ENCODE measurements at regions not wholly inside any gene's neighbourhood (a gene's known extent, or its start where the extent isn't known, plus 50 kb on each side); places are given as distances from the start of the nearest gene placed in this dataset.
A peak's percentile ranks its signal among the peaks of the same experiment; 100 is the strongest.

GRCh38 chr10:131657985-131658330 lies 242.8 kb upstream of the PPP2R2D start:
- no peaks in the 10 kb centered on the region for H3K36me3 ChIP-seq
- peaks cover 0 to 1% of the 10 kb centered on the region in 2 donors for H3K27me3 ChIP-seq
- no peak overlapping the region for H3K4me3 ChIP-seq
- TF ChIP-seq, protein P1, sequence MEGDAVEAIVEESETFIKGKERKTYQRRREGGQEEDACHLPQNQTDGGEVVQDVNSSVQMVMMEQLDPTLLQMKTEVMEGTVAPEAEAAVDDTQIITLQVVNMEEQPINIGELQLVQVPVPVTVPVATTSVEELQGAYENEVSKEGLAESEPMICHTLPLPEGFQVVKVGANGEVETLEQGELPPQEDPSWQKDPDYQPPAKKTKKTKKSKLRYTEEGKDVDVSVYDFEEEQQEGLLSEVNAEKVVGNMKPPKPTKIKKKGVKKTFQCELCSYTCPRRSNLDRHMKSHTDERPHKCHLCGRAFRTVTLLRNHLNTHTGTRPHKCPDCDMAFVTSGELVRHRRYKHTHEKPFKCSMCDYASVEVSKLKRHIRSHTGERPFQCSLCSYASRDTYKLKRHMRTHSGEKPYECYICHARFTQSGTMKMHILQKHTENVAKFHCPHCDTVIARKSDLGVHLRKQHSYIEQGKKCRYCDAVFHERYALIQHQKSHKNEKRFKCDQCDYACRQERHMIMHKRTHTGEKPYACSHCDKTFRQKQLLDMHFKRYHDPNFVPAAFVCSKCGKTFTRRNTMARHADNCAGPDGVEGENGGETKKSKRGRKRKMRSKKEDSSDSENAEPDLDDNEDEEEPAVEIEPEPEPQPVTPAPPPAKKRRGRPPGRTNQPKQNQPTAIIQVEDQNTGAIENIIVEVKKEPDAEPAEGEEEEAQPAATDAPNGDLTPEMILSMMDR (IDR thresholded peaks at IDR 0.05) = no peak
- no peak for TF ChIP-seq POLR2A (IDR thresholded peaks at IDR 0.05)
- TF ChIP-seq POLR2AphosphoS5 (IDR thresholded peaks at IDR 0.05) = no peak
- no peaks in the 10 kb centered on the region for H3K4me1 ChIP-seq
- intact Hi-C loops (cut with DNase I; ENCODE audit: low total_unique reads) = no loop called here
- DNase-seq (ENCODE audit: low spot score in 2 of 2) = peak in 1 of 2 donors; percentile 37
- H3K9me3 ChIP-seq = peaks cover 4 to 8% of the 10 kb centered on the region in 2 donors
- no peak overlapping the region for H3K27ac ChIP-seq

DNA sequence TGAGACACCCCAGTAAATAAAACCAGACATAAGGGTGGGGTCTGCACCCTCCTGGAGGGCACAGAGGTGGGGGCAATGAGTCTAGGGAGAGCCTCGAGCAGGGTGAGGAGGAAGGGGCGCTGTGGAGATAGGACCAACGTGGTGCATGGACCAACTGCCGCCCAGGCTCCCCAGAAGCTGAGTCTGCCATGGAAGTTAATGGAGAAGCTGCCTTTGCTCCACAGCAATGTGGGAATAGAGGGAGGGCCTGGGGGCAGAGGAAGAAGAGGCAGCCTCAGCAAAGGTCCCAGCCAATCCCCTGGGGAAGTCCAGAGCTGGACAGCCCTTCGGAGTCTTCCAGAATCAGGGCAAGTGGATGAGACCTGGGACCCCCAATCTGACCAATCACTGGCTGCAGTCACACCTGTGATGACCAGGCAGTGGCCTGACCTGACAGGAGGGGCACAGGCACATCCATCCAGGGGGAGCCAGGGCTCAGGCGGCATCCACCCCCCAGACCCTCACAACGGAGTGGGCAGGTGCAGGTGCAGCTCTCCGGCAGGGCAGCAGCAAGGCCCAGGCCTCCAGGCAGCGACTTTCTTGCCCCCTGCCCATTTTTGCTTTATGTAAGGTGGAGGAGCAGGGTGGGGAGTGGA lies 242.2 kb upstream of the PPP2R2D start:
- Histone ChIP-seq H3K9me3 (peaks cover 4 to 10% of the 10 kb centered on the region in 2 donors), H3K27ac (no peak overlapping the region), H3K4me1 (no peaks in the 10 kb centered on the region), H3K4me3 (no peak overlapping the region), H3K27me3 (peaks cover 0 to 5% of the 10 kb centered on the region in 2 donors), H3K36me3 (no peaks in the 10 kb centered on the region)
- peak in 1 of 2 donors; percentile 41 for DNase-seq (ENCODE audit: low spot score in 2 of 2)
- TF ChIP-seq, protein P1 (IDR thresholded peaks at IDR 0.05) = no peak
- no peak for TF ChIP-seq POLR2AphosphoS5 (IDR thresholded peaks at IDR 0.05)
- no peak for TF ChIP-seq POLR2A (IDR thresholded peaks at IDR 0.05)
- intact Hi-C loops (cut with DNase I; ENCODE audit: low total_unique reads) = no loop called here

- Histone ChIP-seq H3K27ac (no peak overlapping the region), H3K4me1 (no peaks in the 10 kb centered on the region), H3K4me3 (no peak overlapping the region), H3K36me3 (no peaks in the 10 kb centered on the region), H3K9me3 (peaks cover 4 to 10% of the 10 kb centered on the region in 2 donors), H3K27me3 (peaks cover 0 to 5% of the 10 kb centered on the region in 2 donors)
- intact Hi-C loops (cut with DNase I; ENCODE audit: low total_unique reads) = no loop called here
- peak in 1 of 2 donors; percentile 28 for DNase-seq (ENCODE audit: low spot score in 2 of 2)
- TF ChIP-seq POLR2AphosphoS5 (IDR thresholded peaks at IDR 0.05) (no peak), POLR2A (IDR thresholded peaks at IDR 0.05) (no peak)
- TF ChIP-seq, protein P1 (IDR thresholded peaks at IDR 0.05) = no peak
Measured at GRCh38 chr10:131660427-131660826, 240.4 kb upstream of the PPP2R2D start.

DNA sequence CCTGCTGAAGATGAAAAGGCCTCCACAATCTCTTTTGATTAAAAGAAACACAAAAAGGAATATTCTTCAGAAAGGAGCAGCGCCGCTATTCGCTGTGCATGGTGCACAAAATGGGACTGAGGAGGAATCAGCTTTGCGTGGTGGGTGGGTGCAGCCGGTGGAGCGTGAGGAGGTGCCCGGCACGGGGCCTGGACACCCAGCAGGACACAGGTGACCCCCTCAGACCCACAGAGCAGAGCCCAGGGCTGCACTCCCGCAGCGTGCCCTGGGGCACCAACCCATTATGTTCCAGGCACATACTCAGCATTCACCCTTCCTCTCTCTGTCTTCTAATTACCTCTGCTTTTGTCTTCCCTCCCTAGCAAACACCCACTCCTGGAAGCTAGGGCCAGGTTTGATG lies 238.0 kb upstream of the PPP2R2D start:
- Histone ChIP-seq H3K9me3 (peaks cover 4 to 10% of the 10 kb centered on the region in 2 donors), H3K4me3 (no peak overlapping the region), H3K27me3 (peaks cover 0 to 5% of the 10 kb centered on the region in 2 donors), H3K4me1 (no peaks in the 10 kb centered on the region), H3K36me3 (no peaks in the 10 kb centered on the region), H3K27ac (no peak overlapping the region)
- intact Hi-C loops (cut with DNase I; ENCODE audit: low total_unique reads) = no loop called here
- DNase-seq (ENCODE audit: low spot score in 2 of 2) = peak in 1 of 2 donors; percentile 33
- no peak for TF ChIP-seq POLR2AphosphoS5 (IDR thresholded peaks at IDR 0.05)
- TF ChIP-seq POLR2A (IDR thresholded peaks at IDR 0.05) = no peak
- TF ChIP-seq, protein P1 (IDR thresholded peaks at IDR 0.05) = no peak

- intact Hi-C loops (cut with DNase I; ENCODE audit: low total_unique reads) = no loop called here
- Histone ChIP-seq H3K27ac (no peak overlapping the region), H3K36me3 (no peaks in the 10 kb centered on the region), H3K4me3 (no peak overlapping the region), H3K9me3 (peaks cover 4 to 10% of the 10 kb centered on the region in 2 donors), H3K4me1 (no peaks in the 10 kb centered on the region), H3K27me3 (peaks cover 0 to 5% of the 10 kb centered on the region in 2 donors)
- TF ChIP-seq POLR2A (IDR thresholded peaks at IDR 0.05) (no peak), POLR2AphosphoS5 (IDR thresholded peaks at IDR 0.05) (no peak)
- TF ChIP-seq, protein P1 (IDR thresholded peaks at IDR 0.05) = no peak
- no peak for DNase-seq (ENCODE audit: low spot score in 2 of 2)
Measured at GRCh38 chr10:131663351-131663750, 237.5 kb upstream of the PPP2R2D start.
